ENCODE measurements at regions not wholly inside any gene's neighbourhood (a gene's known extent, or its start where the extent isn't known, plus 50 kb on each side); places are given as distances from the start of the nearest gene placed in this dataset.

GRCh38 chr20:52905241-52905994 is 66.7 kb upstream of the TSHZ2 start:
- no peak for DNase-seq (ENCODE audit: low read depth)
- Histone ChIP-seq H3K4me3 (ENCODE audit: low read depth, low read length) (no peak overlapping the region), H3K36me3 (ENCODE audit: control insufficient read depth, insufficient read depth, low read length) (no peaks in the 10 kb centered on the region), H3K27me3 (ENCODE audit: control insufficient read depth, insufficient read depth, low read length) (no peaks in the 10 kb centered on the region)
- no peak for TF ChIP-seq CTCF (IDR thresholded peaks at IDR 0.05; ENCODE audit: insufficient read depth, low read length, severe bottlenecking)
- no peak for FAIRE-seq

GRCh38 chr20:52904837-52905236 is 67.3 kb upstream of the TSHZ2 start:
- no peak for TF ChIP-seq CTCF (IDR thresholded peaks at IDR 0.05; ENCODE audit: insufficient read depth, low read length, severe bottlenecking)
- Histone ChIP-seq H3K36me3 (ENCODE audit: control insufficient read depth, insufficient read depth, low read length) (no peaks in the 10 kb centered on the region), H3K27me3 (ENCODE audit: control insufficient read depth, insufficient read depth, low read length) (no peaks in the 10 kb centered on the region), H3K4me3 (ENCODE audit: low read depth, low read length) (no peak overlapping the region)
- FAIRE-seq (no peak), DNase-seq (ENCODE audit: low read depth) (no peak)

- Histone ChIP-seq H3K36me3 (ENCODE audit: control insufficient read depth, insufficient read depth, low read length) (no peaks in the 10 kb centered on the region), H3K4me3 (ENCODE audit: low read depth, low read length) (no peak overlapping the region), H3K27me3 (ENCODE audit: control insufficient read depth, insufficient read depth, low read length) (no peaks in the 10 kb centered on the region)
- FAIRE-seq (no peak), DNase-seq (ENCODE audit: low read depth) (no peak)
- no peak for TF ChIP-seq CTCF (IDR thresholded peaks at IDR 0.05; ENCODE audit: insufficient read depth, low read length, severe bottlenecking)
These were observed 73.0 kb upstream of the TSHZ2 start for GRCh38 chr20:52899041-52899608.

- Histone ChIP-seq H3K27me3 (ENCODE audit: control insufficient read depth, insufficient read depth, low read length) (no peaks in the 10 kb centered on the region), H3K36me3 (ENCODE audit: control insufficient read depth, insufficient read depth, low read length) (no peaks in the 10 kb centered on the region), H3K4me3 (ENCODE audit: low read depth, low read length) (no peak overlapping the region)
- no peak for FAIRE-seq
- DNase-seq (ENCODE audit: low read depth) = no peak
- no peak for TF ChIP-seq CTCF (IDR thresholded peaks at IDR 0.05; ENCODE audit: insufficient read depth, low read length, severe bottlenecking)
These were observed 75.8 kb upstream of the TSHZ2 start for GRCh38 chr20:52896348-52896747.

GRCh38 chr20:52895701-52896100 is 76.5 kb upstream of the TSHZ2 start:
- H3K36me3 ChIP-seq (ENCODE audit: control insufficient read depth, insufficient read depth, low read length) = no peaks in the 10 kb centered on the region
- no peak overlapping the region for H3K4me3 ChIP-seq (ENCODE audit: low read depth, low read length)
- no peak for TF ChIP-seq CTCF (IDR thresholded peaks at IDR 0.05; ENCODE audit: insufficient read depth, low read length, severe bottlenecking)
- H3K27me3 ChIP-seq (ENCODE audit: control insufficient read depth, insufficient read depth, low read length) = no peaks in the 10 kb centered on the region
- DNase-seq (ENCODE audit: low read depth) = no peak
- no peak for FAIRE-seq

Data from bronchial epithelial cell (primary cell).